ENCODE measurements at regions not wholly inside any gene's neighbourhood (a gene's known extent, or its start where the extent isn't known, plus 50 kb on each side); places are given as distances from the start of the nearest gene placed in this dataset.

DNA sequence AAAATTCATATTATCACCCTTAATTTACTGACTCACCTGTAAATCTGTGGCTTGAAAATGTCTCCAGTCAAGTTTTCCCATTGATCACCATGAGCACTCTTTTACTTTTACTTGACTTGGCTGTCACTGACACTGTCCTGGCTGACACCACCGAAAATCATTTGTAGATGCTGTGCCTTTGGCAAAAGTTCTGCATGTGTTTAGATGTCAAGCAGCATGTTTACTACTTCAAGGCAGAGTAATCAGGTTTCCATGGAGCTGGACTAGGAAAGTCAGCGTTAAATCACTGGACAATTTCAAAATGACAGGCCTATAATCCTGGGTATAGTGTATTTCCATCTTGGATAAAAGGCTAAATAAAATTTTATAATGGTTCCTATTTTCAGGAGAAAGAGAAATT is 1530.6 kb upstream of the CDH6 start:
- DNase-seq = no peak
- no peak overlapping the region for H3K4me3 ChIP-seq (ENCODE audit: low read depth, low read length)
- TF ChIP-seq CTCF (IDR thresholded peaks at IDR 0.05; ENCODE audit: low read depth, low read length, missing control alignments) = no peak
- no peaks in the 10 kb centered on the region for H3K36me3 ChIP-seq (replicated peaks)
- no peak overlapping the region for H3K27ac ChIP-seq
- in situ Hi-C loops (cut with HindIII; ENCODE audit: low pct_ligation_motif_present, low sequenced_read_pairs) = no loop called here
- no peaks in the 10 kb centered on the region for H3K27me3 ChIP-seq (replicated peaks)

GRCh38 chr5:29654954-29655353 is 1538.5 kb upstream of the CDH6 start:
- no peaks in the 10 kb centered on the region for H3K27me3 ChIP-seq (replicated peaks)
- no peak overlapping the region for H3K4me3 ChIP-seq (ENCODE audit: low read depth, low read length)
- no peaks in the 10 kb centered on the region for H3K36me3 ChIP-seq (replicated peaks)
- in situ Hi-C loops (cut with HindIII; ENCODE audit: low pct_ligation_motif_present, low sequenced_read_pairs) = no loop called here
- no peak overlapping the region for H3K27ac ChIP-seq
- TF ChIP-seq CTCF (IDR thresholded peaks at IDR 0.05; ENCODE audit: low read depth, low read length, missing control alignments) = no peak
- DNase-seq = no peak

GRCh38 chr5:29649321-29649720 is 1544.2 kb upstream of the CDH6 start:
- TF ChIP-seq CTCF (IDR thresholded peaks at IDR 0.05; ENCODE audit: low read depth, low read length, missing control alignments) = no peak
- Histone ChIP-seq H3K4me3 (ENCODE audit: low read depth, low read length) (no peak overlapping the region), H3K27me3 (replicated peaks) (no peaks in the 10 kb centered on the region), H3K36me3 (replicated peaks) (no peaks in the 10 kb centered on the region), H3K27ac (no peak overlapping the region)
- DNase-seq = no peak
- in situ Hi-C loops (cut with HindIII; ENCODE audit: low pct_ligation_motif_present, low sequenced_read_pairs) = no loop called here

DNA sequence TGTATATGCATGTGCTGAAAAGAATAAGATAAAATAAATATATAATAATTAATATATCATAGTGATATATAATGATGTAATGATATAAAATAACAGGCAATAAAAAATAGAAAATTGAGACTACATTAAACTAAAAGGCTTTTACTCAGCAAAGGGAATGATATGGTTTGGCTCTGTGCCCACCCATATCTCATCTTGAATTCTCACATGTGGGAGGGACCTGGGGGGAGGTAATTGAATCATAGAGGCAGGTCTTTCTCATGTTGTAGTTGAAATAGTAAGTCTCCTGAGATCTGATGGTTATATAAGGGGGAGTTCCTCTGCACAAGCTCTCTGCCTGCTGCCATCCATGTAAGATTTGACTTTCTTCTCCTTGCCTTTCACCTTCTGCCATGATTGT is 1550.9 kb upstream of the CDH6 start:
- TF ChIP-seq CTCF (IDR thresholded peaks at IDR 0.05; ENCODE audit: low read depth, low read length, missing control alignments) = no peak
- no peak for DNase-seq
- H3K27me3 ChIP-seq (replicated peaks) = no peaks in the 10 kb centered on the region
- no peak overlapping the region for H3K27ac ChIP-seq
- no peaks in the 10 kb centered on the region for H3K36me3 ChIP-seq (replicated peaks)
- in situ Hi-C loops (cut with HindIII; ENCODE audit: low pct_ligation_motif_present, low sequenced_read_pairs) = no loop called here
- no peak overlapping the region for H3K4me3 ChIP-seq (ENCODE audit: low read depth, low read length)

- no peak for DNase-seq
- TF ChIP-seq CTCF (IDR thresholded peaks at IDR 0.05; ENCODE audit: low read depth, low read length, missing control alignments) = no peak
- H3K4me3 ChIP-seq (ENCODE audit: low read depth, low read length) = no peak overlapping the region
- in situ Hi-C loops (cut with HindIII; ENCODE audit: low pct_ligation_motif_present, low sequenced_read_pairs) = no loop called here
- no peaks in the 10 kb centered on the region for H3K27me3 ChIP-seq (replicated peaks)
- H3K36me3 ChIP-seq (replicated peaks) = no peaks in the 10 kb centered on the region
- H3K27ac ChIP-seq = no peak overlapping the region
These were observed 1579.3 kb upstream of the CDH6 start for GRCh38 chr5:29614206-29614605.

GRCh38 chr5:29588236-29588635 is 1605.2 kb upstream of the CDH6 start:
- in situ Hi-C loops (cut with HindIII; ENCODE audit: low pct_ligation_motif_present, low sequenced_read_pairs) = no loop called here
- TF ChIP-seq CTCF (IDR thresholded peaks at IDR 0.05; ENCODE audit: low read depth, low read length, missing control alignments) = no peak
- no peaks in the 10 kb centered on the region for H3K27me3 ChIP-seq (replicated peaks)
- H3K27ac ChIP-seq = no peak overlapping the region
- no peak for DNase-seq
- H3K36me3 ChIP-seq (replicated peaks) = no peaks in the 10 kb centered on the region
- H3K4me3 ChIP-seq (ENCODE audit: low read depth, low read length) = no peak overlapping the region

Measured in brain microvascular endothelial cell (primary cell).